ENCODE measurements at regions not wholly inside any gene's neighbourhood (a gene's known extent, or its start where the extent isn't known, plus 50 kb on each side); places are given as distances from the start of the nearest gene placed in this dataset.

DNA sequence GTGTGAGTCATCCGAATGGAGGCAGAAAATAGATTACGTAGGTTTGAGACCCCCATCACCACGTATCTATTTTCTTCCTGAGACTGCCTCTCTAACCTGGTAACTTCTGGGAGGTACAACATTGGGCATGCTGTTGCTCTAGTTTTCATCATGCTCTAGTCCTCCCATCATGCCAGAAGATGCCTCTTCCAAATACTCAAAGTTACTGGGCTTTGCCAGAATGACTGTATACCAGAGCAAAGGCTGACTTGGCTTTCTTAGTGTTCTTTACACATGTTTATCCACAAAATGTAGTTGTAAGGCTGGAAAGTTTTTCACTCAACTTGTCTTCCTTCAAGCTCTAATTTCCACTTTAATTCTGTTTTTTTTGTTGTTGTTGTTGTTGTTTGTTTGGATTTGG lies 370.5 kb downstream of the MDFIC start:
- TF ChIP-seq, protein P1, sequence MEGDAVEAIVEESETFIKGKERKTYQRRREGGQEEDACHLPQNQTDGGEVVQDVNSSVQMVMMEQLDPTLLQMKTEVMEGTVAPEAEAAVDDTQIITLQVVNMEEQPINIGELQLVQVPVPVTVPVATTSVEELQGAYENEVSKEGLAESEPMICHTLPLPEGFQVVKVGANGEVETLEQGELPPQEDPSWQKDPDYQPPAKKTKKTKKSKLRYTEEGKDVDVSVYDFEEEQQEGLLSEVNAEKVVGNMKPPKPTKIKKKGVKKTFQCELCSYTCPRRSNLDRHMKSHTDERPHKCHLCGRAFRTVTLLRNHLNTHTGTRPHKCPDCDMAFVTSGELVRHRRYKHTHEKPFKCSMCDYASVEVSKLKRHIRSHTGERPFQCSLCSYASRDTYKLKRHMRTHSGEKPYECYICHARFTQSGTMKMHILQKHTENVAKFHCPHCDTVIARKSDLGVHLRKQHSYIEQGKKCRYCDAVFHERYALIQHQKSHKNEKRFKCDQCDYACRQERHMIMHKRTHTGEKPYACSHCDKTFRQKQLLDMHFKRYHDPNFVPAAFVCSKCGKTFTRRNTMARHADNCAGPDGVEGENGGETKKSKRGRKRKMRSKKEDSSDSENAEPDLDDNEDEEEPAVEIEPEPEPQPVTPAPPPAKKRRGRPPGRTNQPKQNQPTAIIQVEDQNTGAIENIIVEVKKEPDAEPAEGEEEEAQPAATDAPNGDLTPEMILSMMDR (IDR thresholded peaks at IDR 0.05 in 2 of 3, conservative IDR thresholded peaks at IDR 0.05 in 1 of 3; ENCODE audit: control insufficient read depth in 2 of 3, extremely low read depth in 1 of 3, insufficient read depth in 1 of 3, low read depth in 3 of 3, low read length in 3 of 3) = no peak
- no peak for TF ChIP-seq NBN (IDR thresholded peaks at IDR 0.05)
- no peak for TF ChIP-seq MTA2 (IDR thresholded peaks at IDR 0.05; ENCODE audit: low read depth)
- TF ChIP-seq, protein P2, sequence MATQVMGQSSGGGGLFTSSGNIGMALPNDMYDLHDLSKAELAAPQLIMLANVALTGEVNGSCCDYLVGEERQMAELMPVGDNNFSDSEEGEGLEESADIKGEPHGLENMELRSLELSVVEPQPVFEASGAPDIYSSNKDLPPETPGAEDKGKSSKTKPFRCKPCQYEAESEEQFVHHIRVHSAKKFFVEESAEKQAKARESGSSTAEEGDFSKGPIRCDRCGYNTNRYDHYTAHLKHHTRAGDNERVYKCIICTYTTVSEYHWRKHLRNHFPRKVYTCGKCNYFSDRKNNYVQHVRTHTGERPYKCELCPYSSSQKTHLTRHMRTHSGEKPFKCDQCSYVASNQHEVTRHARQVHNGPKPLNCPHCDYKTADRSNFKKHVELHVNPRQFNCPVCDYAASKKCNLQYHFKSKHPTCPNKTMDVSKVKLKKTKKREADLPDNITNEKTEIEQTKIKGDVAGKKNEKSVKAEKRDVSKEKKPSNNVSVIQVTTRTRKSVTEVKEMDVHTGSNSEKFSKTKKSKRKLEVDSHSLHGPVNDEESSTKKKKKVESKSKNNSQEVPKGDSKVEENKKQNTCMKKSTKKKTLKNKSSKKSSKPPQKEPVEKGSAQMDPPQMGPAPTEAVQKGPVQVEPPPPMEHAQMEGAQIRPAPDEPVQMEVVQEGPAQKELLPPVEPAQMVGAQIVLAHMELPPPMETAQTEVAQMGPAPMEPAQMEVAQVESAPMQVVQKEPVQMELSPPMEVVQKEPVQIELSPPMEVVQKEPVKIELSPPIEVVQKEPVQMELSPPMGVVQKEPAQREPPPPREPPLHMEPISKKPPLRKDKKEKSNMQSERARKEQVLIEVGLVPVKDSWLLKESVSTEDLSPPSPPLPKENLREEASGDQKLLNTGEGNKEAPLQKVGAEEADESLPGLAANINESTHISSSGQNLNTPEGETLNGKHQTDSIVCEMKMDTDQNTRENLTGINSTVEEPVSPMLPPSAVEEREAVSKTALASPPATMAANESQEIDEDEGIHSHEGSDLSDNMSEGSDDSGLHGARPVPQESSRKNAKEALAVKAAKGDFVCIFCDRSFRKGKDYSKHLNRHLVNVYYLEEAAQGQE (IDR thresholded peaks at IDR 0.05; ENCODE audit: low read depth, low read length) = no peak
- no peak for TF ChIP-seq SP1 (IDR thresholded peaks at IDR 0.05; ENCODE audit: low read depth, low read length)
- no peak for TF ChIP-seq RBBP5 (conservative IDR thresholded peaks at IDR 0.05)
- no peak for TF ChIP-seq YY1 (IDR thresholded peaks at IDR 0.05; ENCODE audit: low read depth, low read length)
- TF ChIP-seq NFIC (IDR thresholded peaks at IDR 0.05; ENCODE audit: low read depth, low read length) = no peak
- no peak for TF ChIP-seq ASH2L (IDR thresholded peaks at IDR 0.05; ENCODE audit: borderline replicate concordance, low read depth)
- no peak for TF ChIP-seq KDM1A (IDR thresholded peaks at IDR 0.05; ENCODE audit: borderline replicate concordance)
- no peak for TF ChIP-seq POLR2A (IDR thresholded peaks at IDR 0.05; ENCODE audit: low read depth, low read length)
- no peak for TF ChIP-seq FOXM1 (IDR thresholded peaks at IDR 0.05; ENCODE audit: low read depth, low read length)
